Testis (tissue), 2 donors: ENCODE measurements at regions not wholly inside any gene's neighbourhood (a gene's known extent, or its start where the extent isn't known, plus 50 kb on each side); places are given as distances from the start of the nearest gene placed in this dataset.

ENCODE experiments used
- CTCF ChIP-seq, 3 experiments: fragments of 450-650 bp in 2 of 3; fragments of 200-600 bp in 1 of 3; sonication (generic) in 1 of 3; IDR thresholded peaks; one replicate each; pipeline ENCODE4 v1.5.1; 2016 to 2019; ENCODE audit warnings: antibody characterized with exemption in 3 of 3, mild to moderate bottlenecking in 2 of 3, moderate library complexity in 1 of 3
- POLR2A ChIP-seq: fragments of 450-650 bp; IDR thresholded peaks from one replicate; pipeline ENCODE4 v1.6.1; 2017; ENCODE audit warnings: antibody characterized with exemption, mild to moderate bottlenecking, moderate library complexity

- TF ChIP-seq CTCF (IDR thresholded peaks at IDR 0.05) (no peak), POLR2A (no peak)
Measured at GRCh38 chr4:184573701-184574100, 75.5 kb downstream of the CASP3 start.
